ENCODE measurements at regions not wholly inside any gene's neighbourhood (a gene's known extent, or its start where the extent isn't known, plus 50 kb on each side); places are given as distances from the start of the nearest gene placed in this dataset.

DNA sequence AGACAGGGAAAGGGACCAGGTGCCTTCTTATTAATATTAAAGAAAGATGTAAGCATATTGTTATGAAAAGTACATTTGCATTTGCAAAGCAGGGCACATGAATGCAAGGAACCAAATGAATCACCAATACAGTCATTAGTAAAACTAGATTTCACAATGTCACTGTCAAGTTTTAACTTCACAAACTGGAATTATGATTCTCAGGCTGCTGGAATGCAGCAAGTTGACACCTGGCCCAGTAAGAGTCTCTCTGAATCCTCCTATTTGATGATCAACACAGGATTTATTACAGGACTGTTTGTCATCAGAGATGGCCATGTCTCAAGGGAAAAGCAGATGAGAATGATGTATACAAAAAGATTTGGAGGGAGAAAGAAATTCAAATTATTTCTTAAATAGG, 72.9 kb upstream of the STK39 start:
- Mint-ChIP-seq H3K27me3 (ENCODE audit: unreplicated experiment) (no peaks in the 10 kb centered on the region), H3K27ac (ENCODE audit: unreplicated experiment) (no peak overlapping the region), H3K9me3 (ENCODE audit: unreplicated experiment) (peaks cover 4% of the 10 kb centered on the region), H3K4me1 (ENCODE audit: low read depth, unreplicated experiment) (peaks cover 19% of the 10 kb centered on the region), H3K36me3 (ENCODE audit: unreplicated experiment) (no peaks in the 10 kb centered on the region), H3K4me3 (ENCODE audit: unreplicated experiment) (no peak overlapping the region)
- DNase-seq, result no peak
- TF ChIP-seq, protein P1, sequence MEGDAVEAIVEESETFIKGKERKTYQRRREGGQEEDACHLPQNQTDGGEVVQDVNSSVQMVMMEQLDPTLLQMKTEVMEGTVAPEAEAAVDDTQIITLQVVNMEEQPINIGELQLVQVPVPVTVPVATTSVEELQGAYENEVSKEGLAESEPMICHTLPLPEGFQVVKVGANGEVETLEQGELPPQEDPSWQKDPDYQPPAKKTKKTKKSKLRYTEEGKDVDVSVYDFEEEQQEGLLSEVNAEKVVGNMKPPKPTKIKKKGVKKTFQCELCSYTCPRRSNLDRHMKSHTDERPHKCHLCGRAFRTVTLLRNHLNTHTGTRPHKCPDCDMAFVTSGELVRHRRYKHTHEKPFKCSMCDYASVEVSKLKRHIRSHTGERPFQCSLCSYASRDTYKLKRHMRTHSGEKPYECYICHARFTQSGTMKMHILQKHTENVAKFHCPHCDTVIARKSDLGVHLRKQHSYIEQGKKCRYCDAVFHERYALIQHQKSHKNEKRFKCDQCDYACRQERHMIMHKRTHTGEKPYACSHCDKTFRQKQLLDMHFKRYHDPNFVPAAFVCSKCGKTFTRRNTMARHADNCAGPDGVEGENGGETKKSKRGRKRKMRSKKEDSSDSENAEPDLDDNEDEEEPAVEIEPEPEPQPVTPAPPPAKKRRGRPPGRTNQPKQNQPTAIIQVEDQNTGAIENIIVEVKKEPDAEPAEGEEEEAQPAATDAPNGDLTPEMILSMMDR (IDR thresholded peaks at IDR 0.05; ENCODE audit: partially characterized antibody, unreplicated experiment), result no peak

DNA sequence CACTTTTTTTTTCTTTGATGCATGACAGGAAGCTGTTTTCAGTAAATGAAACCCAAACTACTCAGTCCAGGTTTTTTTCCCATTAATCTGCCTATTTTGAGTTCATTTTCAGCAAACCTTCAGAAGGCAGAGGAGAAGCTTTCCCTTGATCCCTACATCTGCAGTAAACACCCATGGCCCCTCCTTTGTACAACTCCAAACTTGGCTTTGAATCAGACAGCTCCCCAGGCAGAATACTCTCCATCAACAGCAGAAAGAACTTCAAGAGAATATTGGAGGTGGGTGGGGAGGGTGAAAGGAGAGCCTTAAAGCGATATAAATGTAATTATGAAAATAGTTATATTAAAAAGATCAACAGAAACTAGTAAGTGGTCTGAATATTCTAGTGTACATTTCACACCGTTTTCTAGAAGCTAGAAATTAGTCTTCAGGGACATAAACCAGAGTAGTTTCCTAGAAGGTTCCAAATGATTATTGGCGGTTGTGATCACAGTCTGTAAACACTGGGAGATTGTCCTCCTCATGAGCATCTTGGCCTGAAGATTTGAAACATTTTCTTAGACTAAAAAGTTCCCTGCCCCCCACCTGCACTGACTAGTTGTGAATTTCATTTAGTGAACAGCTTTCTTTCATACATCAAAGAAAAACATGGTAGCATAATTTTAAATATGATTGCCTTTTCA, 75.1 kb upstream of the STK39 start:
- Mint-ChIP-seq H3K27ac (ENCODE audit: unreplicated experiment) (no peak overlapping the region), H3K36me3 (ENCODE audit: unreplicated experiment) (peaks cover 1% of the 10 kb centered on the region), H3K4me3 (ENCODE audit: unreplicated experiment) (peak overlapping the region; percentile 2), H3K9me3 (ENCODE audit: unreplicated experiment) (peaks cover 4% of the 10 kb centered on the region), H3K27me3 (ENCODE audit: unreplicated experiment) (no peaks in the 10 kb centered on the region), H3K4me1 (ENCODE audit: low read depth, unreplicated experiment) (peaks cover 19% of the 10 kb centered on the region)
- TF ChIP-seq, protein P1 (IDR thresholded peaks at IDR 0.05; ENCODE audit: partially characterized antibody, unreplicated experiment), result no peak
- no peak for DNase-seq

DNA sequence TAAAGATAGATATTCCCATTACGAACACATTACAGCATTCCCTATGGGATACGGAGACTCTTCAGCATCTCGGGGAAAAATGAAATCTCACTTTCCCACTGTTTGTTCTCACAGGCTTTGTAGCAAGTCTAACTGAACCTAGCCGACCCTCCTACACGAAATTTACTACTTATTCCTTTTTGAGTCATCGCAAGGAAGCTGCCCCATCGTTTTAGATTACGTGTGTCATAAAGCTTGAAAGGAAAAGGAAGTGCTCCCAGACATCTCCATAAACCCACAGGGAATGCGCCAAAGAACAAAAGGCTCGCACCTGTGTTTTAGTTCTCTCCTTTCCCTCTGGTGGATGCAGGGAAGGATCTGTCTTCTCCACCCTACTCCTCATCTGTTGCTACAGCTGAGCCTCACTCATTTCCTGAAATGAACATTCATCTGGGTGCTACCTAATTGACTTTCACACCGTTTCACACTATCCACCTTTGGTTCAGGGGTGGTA, 76.2 kb upstream of the STK39 start:
- peaks cover 19% of the 10 kb centered on the region for H3K4me1 Mint-ChIP-seq (ENCODE audit: low read depth, unreplicated experiment)
- DNase-seq, result no peak
- peaks cover 8% of the 10 kb centered on the region for H3K36me3 Mint-ChIP-seq (ENCODE audit: unreplicated experiment)
- H3K9me3 Mint-ChIP-seq (ENCODE audit: unreplicated experiment), result peaks cover 6% of the 10 kb centered on the region
- TF ChIP-seq, protein P1 (IDR thresholded peaks at IDR 0.05; ENCODE audit: partially characterized antibody, unreplicated experiment), result no peak
- H3K27ac Mint-ChIP-seq (ENCODE audit: unreplicated experiment), result peak overlapping the region; percentile 89
- H3K4me3 Mint-ChIP-seq (ENCODE audit: unreplicated experiment), result peak overlapping the region; percentile 70
- peaks cover 2% of the 10 kb centered on the region for H3K27me3 Mint-ChIP-seq (ENCODE audit: unreplicated experiment)

DNA sequence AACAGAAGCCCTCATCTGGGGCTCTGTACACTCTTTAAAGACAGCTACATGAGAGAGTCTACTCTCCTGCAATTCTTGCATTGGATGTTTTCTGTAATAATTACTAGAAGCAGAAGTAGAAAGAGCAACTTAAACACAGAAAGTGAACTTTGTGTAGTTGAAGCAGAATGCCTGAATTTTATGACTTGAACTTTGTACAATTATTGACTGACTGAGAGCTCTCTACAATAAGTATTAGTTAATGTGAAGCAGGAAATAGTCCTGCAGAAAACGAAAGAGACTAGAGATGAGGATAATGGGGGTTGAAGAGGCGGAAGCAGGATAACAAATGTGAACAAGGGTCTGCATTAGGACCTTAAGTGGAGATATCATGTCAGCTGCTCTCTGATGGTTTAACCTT, 79.2 kb upstream of the STK39 start:
- no peak for DNase-seq
- Mint-ChIP-seq H3K27me3 (ENCODE audit: unreplicated experiment) (peaks cover 2% of the 10 kb centered on the region), H3K4me3 (ENCODE audit: unreplicated experiment) (no peak overlapping the region), H3K4me1 (ENCODE audit: low read depth, unreplicated experiment) (peaks cover 19% of the 10 kb centered on the region), H3K27ac (ENCODE audit: unreplicated experiment) (no peak overlapping the region), H3K36me3 (ENCODE audit: unreplicated experiment) (peaks cover 22% of the 10 kb centered on the region), H3K9me3 (ENCODE audit: unreplicated experiment) (peaks cover 7% of the 10 kb centered on the region)
- TF ChIP-seq, protein P1 (IDR thresholded peaks at IDR 0.05; ENCODE audit: partially characterized antibody, unreplicated experiment), result no peak

DNA sequence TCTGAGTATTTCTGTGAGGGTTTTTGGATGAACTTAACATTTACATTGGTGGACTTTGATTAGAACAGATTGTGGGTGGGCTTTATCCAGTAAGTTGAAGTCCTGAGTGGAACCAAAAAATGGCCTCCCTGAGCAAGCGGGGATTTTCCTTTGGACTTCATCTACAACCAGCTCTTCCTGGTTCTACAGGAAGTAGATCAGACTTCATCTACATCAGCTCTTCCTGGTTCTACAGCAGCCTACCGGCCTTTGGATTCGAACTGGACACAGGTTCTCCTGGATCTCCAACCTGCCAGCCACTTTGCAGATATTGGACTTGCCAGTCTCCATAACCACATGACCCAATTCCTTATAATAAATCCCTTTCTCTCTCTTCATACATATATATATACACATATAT, 79.9 kb upstream of the STK39 start:
- Mint-ChIP-seq H3K4me3 (ENCODE audit: unreplicated experiment) (no peak overlapping the region), H3K9me3 (ENCODE audit: unreplicated experiment) (peaks cover 7% of the 10 kb centered on the region), H3K36me3 (ENCODE audit: unreplicated experiment) (peaks cover 26% of the 10 kb centered on the region), H3K4me1 (ENCODE audit: low read depth, unreplicated experiment) (peaks cover 15% of the 10 kb centered on the region), H3K27me3 (ENCODE audit: unreplicated experiment) (peaks cover 2% of the 10 kb centered on the region), H3K27ac (ENCODE audit: unreplicated experiment) (no peak overlapping the region)
- TF ChIP-seq, protein P1 (IDR thresholded peaks at IDR 0.05; ENCODE audit: partially characterized antibody, unreplicated experiment), result no peak
- no peak for DNase-seq
